K562 (cell line): ENCODE measurements at regions not wholly inside any gene's neighbourhood (a gene's known extent, or its start where the extent isn't known, plus 50 kb on each side); places are given as distances from the start of the nearest gene placed in this dataset.

Experiments
- CTCF ChIP-seq, 3 experiments: IDR thresholded peaks in 2 of 3; conservative IDR thresholded peaks in 1 of 3; 2 replicates each; pipeline ENCODE4 v1.5.1; 2011 to 2012; ENCODE audit warnings: low read length in 3 of 3, mild to moderate bottlenecking in 3 of 3, control low read depth in 2 of 3, improper control_type of control experiment in 1 of 3, inconsistent platforms in 1 of 3, low read depth in 1 of 3, mixed read lengths in 1 of 3, moderate library complexity in 1 of 3; ENCODE audit not compliant: insufficient read depth in 2 of 3
- HIVEP1 ChIP-seq: fragments of 250-450 bp; sonication (Bioruptor Pico); IDR thresholded peaks from 2 replicates; pipeline ENCODE4 v1.4.0; 2020; ENCODE audit warnings: mild to moderate bottlenecking
- HSF4 ChIP-seq: fragments of 250-450 bp; sonication (Bioruptor Pico); IDR thresholded peaks from 2 replicates; pipeline ENCODE4 v2.1.2; 2022; ENCODE audit warnings: mild to moderate bottlenecking, moderate library complexity, borderline replicate concordance

- TF ChIP-seq HSF4 (no peak), HIVEP1 (no peak), CTCF (IDR thresholded peaks at IDR 0.05 in 2 of 3, conservative IDR thresholded peaks at IDR 0.05 in 1 of 3; ENCODE audit: insufficient read depth in 2 of 3, low read depth in 1 of 3, low read length in 3 of 3) (no peak)
Observed at GRCh38 chr6:90730151-90730673, 143.3 kb upstream of the MAP3K7 start.
